SJSA1 (cell line): ENCODE measurements at regions not wholly inside any gene's neighbourhood (a gene's known extent, or its start where the extent isn't known, plus 50 kb on each side); places are given as distances from the start of the nearest gene placed in this dataset.

Experiments
- DNase-seq, 2 experiments: peaks; one replicate each; pipeline ENCODE4 v3.0.0-alpha.2; 2015 to 2020; ENCODE audit warnings: low spot score in 2 of 2, low read depth in 1 of 2
- H3K27ac ChIP-seq: fragments of 250-450 bp; sonication (Bioruptor Pico); 2 replicates; pipeline ENCODE4 v1.5.1; 2020; ENCODE audit warnings: mild to moderate bottlenecking, moderate library complexity
- H3K27me3 ChIP-seq: fragments of 250-450 bp; sonication (Bioruptor Pico); replicated peaks from 2 replicates; pipeline ENCODE4 v1.5.1; 2020; ENCODE audit warnings: mild to moderate bottlenecking, moderate library complexity
- H3K36me3 ChIP-seq: fragments of 250-450 bp; sonication (Bioruptor Pico); 2 replicates; pipeline ENCODE4 v1.5.1; 2020; ENCODE audit warnings: mild to moderate bottlenecking
- H3K4me1 ChIP-seq: fragments of 250-450 bp; sonication (Bioruptor Pico); replicated peaks from 2 replicates; pipeline ENCODE4 v1.6.1; 2021; ENCODE audit warnings: mild to moderate bottlenecking
- H3K4me3 ChIP-seq: fragments of 250-450 bp; sonication (Bioruptor Pico); 2 replicates; pipeline ENCODE4 v1.5.1; 2020; ENCODE audit warnings: mild to moderate bottlenecking
- H3K9me3 ChIP-seq: fragments of 250-450 bp; sonication (Bioruptor Pico); replicated peaks from 2 replicates; pipeline ENCODE4 v1.5.1; 2020; ENCODE audit warnings: mild to moderate bottlenecking

GRCh38 chr11:92897487-92897886, 72.0 kb upstream of the MTNR1B start:
- DNase-seq = no peak
- Histone ChIP-seq H3K4me1 (no peaks in the 10 kb centered on the region), H3K4me3 (no peak overlapping the region), H3K36me3 (no peaks in the 10 kb centered on the region), H3K27me3 (no peaks in the 10 kb centered on the region), H3K9me3 (no peaks in the 10 kb centered on the region), H3K27ac (no peak overlapping the region)

- no peaks in the 10 kb centered on the region for H3K9me3 ChIP-seq
- H3K4me3 ChIP-seq = no peak overlapping the region
- no peak overlapping the region for H3K27ac ChIP-seq
- H3K27me3 ChIP-seq = no peaks in the 10 kb centered on the region
- H3K4me1 ChIP-seq = no peaks in the 10 kb centered on the region
- no peak for DNase-seq
- H3K36me3 ChIP-seq = no peaks in the 10 kb centered on the region
Measured at GRCh38 chr11:92902417-92902816, 67.0 kb upstream of the MTNR1B start.

- Histone ChIP-seq H3K27me3 (no peaks in the 10 kb centered on the region), H3K4me1 (no peaks in the 10 kb centered on the region), H3K4me3 (no peak overlapping the region), H3K36me3 (no peaks in the 10 kb centered on the region), H3K9me3 (no peaks in the 10 kb centered on the region), H3K27ac (no peak overlapping the region)
- no peak for DNase-seq
Measured at GRCh38 chr11:92907671-92908070, 61.8 kb upstream of the MTNR1B start.

GRCh38 chr11:92909214-92909613, 60.2 kb upstream of the MTNR1B start:
- H3K36me3 ChIP-seq = no peaks in the 10 kb centered on the region
- no peaks in the 10 kb centered on the region for H3K27me3 ChIP-seq
- H3K4me1 ChIP-seq = no peaks in the 10 kb centered on the region
- H3K27ac ChIP-seq = no peak overlapping the region
- no peaks in the 10 kb centered on the region for H3K9me3 ChIP-seq
- DNase-seq = no peak
- H3K4me3 ChIP-seq = no peak overlapping the region

GRCh38 chr11:92911478-92911877, 58.0 kb upstream of the MTNR1B start:
- Histone ChIP-seq H3K36me3 (no peaks in the 10 kb centered on the region), H3K4me1 (no peaks in the 10 kb centered on the region), H3K4me3 (no peak overlapping the region), H3K9me3 (no peaks in the 10 kb centered on the region), H3K27ac (no peak overlapping the region), H3K27me3 (no peaks in the 10 kb centered on the region)
- DNase-seq = no peak

GRCh38 chr11:92915551-92915950, 53.9 kb upstream of the MTNR1B start:
- Histone ChIP-seq H3K27me3 (no peaks in the 10 kb centered on the region), H3K4me1 (no peaks in the 10 kb centered on the region), H3K9me3 (no peaks in the 10 kb centered on the region), H3K36me3 (no peaks in the 10 kb centered on the region), H3K4me3 (no peak overlapping the region), H3K27ac (no peak overlapping the region)
- DNase-seq = no peak

GRCh38 chr11:92916299-92916698, 53.2 kb upstream of the MTNR1B start:
- Histone ChIP-seq H3K9me3 (no peaks in the 10 kb centered on the region), H3K27ac (no peak overlapping the region), H3K4me3 (no peak overlapping the region), H3K4me1 (no peaks in the 10 kb centered on the region), H3K36me3 (no peaks in the 10 kb centered on the region), H3K27me3 (no peaks in the 10 kb centered on the region)
- no peak for DNase-seq

GRCh38 chr11:92917927-92918326, 51.5 kb upstream of the MTNR1B start:
- no peak for DNase-seq
- no peaks in the 10 kb centered on the region for H3K36me3 ChIP-seq
- no peaks in the 10 kb centered on the region for H3K27me3 ChIP-seq
- no peak overlapping the region for H3K27ac ChIP-seq
- no peaks in the 10 kb centered on the region for H3K9me3 ChIP-seq
- no peaks in the 10 kb centered on the region for H3K4me1 ChIP-seq
- no peak overlapping the region for H3K4me3 ChIP-seq

- Histone ChIP-seq H3K36me3 (no peaks in the 10 kb centered on the region), H3K9me3 (no peaks in the 10 kb centered on the region), H3K27ac (no peak overlapping the region), H3K4me3 (no peak overlapping the region), H3K4me1 (no peaks in the 10 kb centered on the region), H3K27me3 (no peaks in the 10 kb centered on the region)
- DNase-seq = no peak
Measured at GRCh38 chr11:92919048-92919447, 50.4 kb upstream of the MTNR1B start.
